ENCODE measurements at regions not wholly inside any gene's neighbourhood (a gene's known extent, or its start where the extent isn't known, plus 50 kb on each side); places are given as distances from the start of the nearest gene placed in this dataset.

DNA sequence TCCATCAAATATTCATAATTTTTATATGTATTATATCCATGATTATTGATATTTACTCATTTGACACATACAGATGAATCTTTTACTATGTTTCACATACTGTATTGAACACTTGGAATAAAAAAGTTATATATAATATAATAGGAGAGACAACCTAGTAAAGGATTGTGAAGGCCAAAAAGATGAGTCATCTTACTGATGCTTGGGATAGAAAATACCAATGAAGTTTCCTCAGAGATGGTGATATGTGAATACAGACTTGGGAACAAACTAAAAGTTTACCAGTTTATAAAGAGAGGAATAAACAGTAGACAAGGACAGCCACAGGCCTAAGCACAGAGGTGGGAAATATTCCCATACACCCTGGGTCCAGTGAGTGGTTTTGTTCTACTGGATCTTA lies 743.9 kb upstream of the FLRT2 start:
- TF ChIP-seq, protein P1, sequence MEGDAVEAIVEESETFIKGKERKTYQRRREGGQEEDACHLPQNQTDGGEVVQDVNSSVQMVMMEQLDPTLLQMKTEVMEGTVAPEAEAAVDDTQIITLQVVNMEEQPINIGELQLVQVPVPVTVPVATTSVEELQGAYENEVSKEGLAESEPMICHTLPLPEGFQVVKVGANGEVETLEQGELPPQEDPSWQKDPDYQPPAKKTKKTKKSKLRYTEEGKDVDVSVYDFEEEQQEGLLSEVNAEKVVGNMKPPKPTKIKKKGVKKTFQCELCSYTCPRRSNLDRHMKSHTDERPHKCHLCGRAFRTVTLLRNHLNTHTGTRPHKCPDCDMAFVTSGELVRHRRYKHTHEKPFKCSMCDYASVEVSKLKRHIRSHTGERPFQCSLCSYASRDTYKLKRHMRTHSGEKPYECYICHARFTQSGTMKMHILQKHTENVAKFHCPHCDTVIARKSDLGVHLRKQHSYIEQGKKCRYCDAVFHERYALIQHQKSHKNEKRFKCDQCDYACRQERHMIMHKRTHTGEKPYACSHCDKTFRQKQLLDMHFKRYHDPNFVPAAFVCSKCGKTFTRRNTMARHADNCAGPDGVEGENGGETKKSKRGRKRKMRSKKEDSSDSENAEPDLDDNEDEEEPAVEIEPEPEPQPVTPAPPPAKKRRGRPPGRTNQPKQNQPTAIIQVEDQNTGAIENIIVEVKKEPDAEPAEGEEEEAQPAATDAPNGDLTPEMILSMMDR (IDR thresholded peaks at IDR 0.05; ENCODE audit: borderline replicate concordance, extremely low read depth, low read length, poor library complexity, severe bottlenecking): no peak
- no peak for TF ChIP-seq EZH2 (IDR thresholded peaks at IDR 0.05; ENCODE audit: borderline replicate concordance, low read depth, low read length, severe bottlenecking)

Data from DND-41 (cell line).